H1 (cell line): ENCODE measurements at regions not wholly inside any gene's neighbourhood (a gene's known extent, or its start where the extent isn't known, plus 50 kb on each side); places are given as distances from the start of the nearest gene placed in this dataset.

Source experiments
- ASH2L ChIP-seq: fragments of 200-600, 300-600 bp; sonication (generic); IDR thresholded peaks from one replicate; pipeline ENCODE4 v1.7.1; 2017; ENCODE audit warnings: low read length
- CEBPB ChIP-seq: IDR thresholded peaks from 2 replicates; pipeline ENCODE4 v1.6.1; 2012; ENCODE audit warnings: low read depth, low read length
- HDAC2 ChIP-seq, 2 experiments: fragments of 300-600 bp in 1 of 2; sonication (generic) in 1 of 2; IDR thresholded peaks; 2 replicates each; pipeline ENCODE4 v1.6.1; 2011 to 2012; ENCODE audit warnings: low read depth in 2 of 2, low read length in 2 of 2, mild to moderate bottlenecking in 2 of 2, moderate library complexity in 2 of 2, borderline replicate concordance in 1 of 2, inconsistent platforms in 1 of 2
- NRF1 ChIP-seq: IDR thresholded peaks from 2 replicates; pipeline ENCODE4 v1.6.1; 2011; ENCODE audit warnings: mild to moderate bottlenecking, low read depth, low read length, improper control_type of control experiment
- SAP30 ChIP-seq: fragments of 300-600 bp; sonication (generic); IDR thresholded peaks from 2 replicates; pipeline ENCODE4 v1.7.1; 2012; ENCODE audit warnings: low read length, moderate library complexity, mild to moderate bottlenecking, inconsistent platforms; ENCODE audit not compliant: insufficient read depth, insufficient replicate concordance
- SP4 ChIP-seq: IDR thresholded peaks from 2 replicates; pipeline ENCODE4 v1.6.1; 2012; ENCODE audit warnings: low read length, inconsistent platforms

DNA sequence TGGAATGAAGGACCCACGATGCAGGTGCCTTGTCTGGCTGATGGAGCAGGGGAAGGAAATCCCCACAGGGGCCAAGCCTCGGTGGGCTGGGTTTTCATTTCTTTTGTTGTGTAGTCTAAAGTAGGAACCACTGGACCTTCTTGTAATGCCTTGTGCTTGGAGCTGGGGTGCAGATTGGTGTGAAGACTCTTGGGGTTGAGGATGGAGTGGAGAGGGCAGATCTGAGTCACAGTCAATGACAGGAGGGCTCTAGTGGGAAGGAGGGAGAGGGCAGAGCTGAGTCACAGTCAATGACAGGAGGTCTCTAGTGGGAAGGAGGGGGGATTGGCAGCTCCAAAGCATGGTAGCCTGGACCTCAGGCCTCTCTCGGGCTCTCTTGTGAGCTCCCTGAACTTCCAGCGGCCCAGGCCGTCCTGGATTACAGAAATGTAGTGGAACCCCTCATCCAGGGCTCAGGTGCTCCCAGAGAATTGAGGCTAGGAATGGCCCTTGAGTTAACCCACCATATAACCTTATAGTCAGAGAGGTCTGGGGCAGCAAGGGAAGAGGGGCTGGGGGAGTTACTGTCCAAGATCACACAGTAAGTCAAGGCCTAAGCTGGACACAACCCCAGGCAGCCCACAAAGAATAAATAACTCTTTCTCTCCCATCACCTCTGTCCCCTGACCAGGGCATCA lies 313.8 kb downstream of the MATN1 start (continued):
- TF ChIP-seq SAP30 (no peak), HDAC2 (IDR thresholded peaks at IDR 0.05; ENCODE audit: borderline replicate concordance in 1 of 2, low read depth in 2 of 2, low read length in 2 of 2) (no peak), SP4 (no peak), NRF1 (no peak), CEBPB (no peak), ASH2L (no peak)
